ENCODE measurements at regions not wholly inside any gene's neighbourhood (a gene's known extent, or its start where the extent isn't known, plus 50 kb on each side); places are given as distances from the start of the nearest gene placed in this dataset.
"Not testable (repeated sequence)": the region's sequence is repeated elsewhere in the genome, so short reads cannot be mapped to it uniquely, and the experiment has no call there.

- 90% methylated on average over 4 of the region's 14 CpGs for WGBS (ENCODE audit: insufficient coverage)
Observed at GRCh38 chr17:68674029-68674925, 73.1 kb upstream of the FAM20A start.

GRCh38 chr17:68670967-68671693 is 70.0 kb upstream of the FAM20A start:
- no peaks in the 10 kb centered on the region for H3K27me3 ChIP-seq (ENCODE audit: control insufficient read depth, insufficient read depth, low read length)
- peak in 2 of 6 donors; percentile 17 to 89 for DNase-seq (ENCODE audit: low read depth in 4 of 6, low spot score in 6 of 6)
- H3K9me3 ChIP-seq (ENCODE audit: control insufficient read depth, insufficient read depth, low read length) = no peaks in the 10 kb centered on the region
- H3K36me3 ChIP-seq (ENCODE audit: control insufficient read depth, insufficient read depth, low read length) = no peaks in the 10 kb centered on the region
- H3K4me3 ChIP-seq (ENCODE audit: low read depth, low read length) = no peak overlapping the region
- no peaks in the 10 kb centered on the region for H3K4me1 ChIP-seq (ENCODE audit: control insufficient read depth, insufficient read depth, low read length)
- H3K27ac ChIP-seq (ENCODE audit: low read depth, low read length) = no peak overlapping the region
- 80% methylated on average over 3 of the region's 7 CpGs for WGBS (ENCODE audit: insufficient coverage)

More at GRCh38 chr17:68674029-68674925, 73.1 kb upstream of the FAM20A start:
- no peak for DNase-seq (ENCODE audit: low read depth in 4 of 6, low spot score in 6 of 6)
- H3K27ac ChIP-seq (ENCODE audit: low read depth, low read length) = no peak overlapping the region
- no peaks in the 10 kb centered on the region for H3K4me1 ChIP-seq (ENCODE audit: control insufficient read depth, insufficient read depth, low read length)
- H3K27me3 ChIP-seq (ENCODE audit: control insufficient read depth, insufficient read depth, low read length) = no peaks in the 10 kb centered on the region
- no peaks in the 10 kb centered on the region for H3K9me3 ChIP-seq (ENCODE audit: control insufficient read depth, insufficient read depth, low read length)
- no peaks in the 10 kb centered on the region for H3K36me3 ChIP-seq (ENCODE audit: control insufficient read depth, insufficient read depth, low read length)
- no peak overlapping the region for H3K4me3 ChIP-seq (ENCODE audit: low read depth, low read length)

GRCh38 chr17:68666438-68666837 is 65.3 kb upstream of the FAM20A start:
- H3K9me3 ChIP-seq (ENCODE audit: control insufficient read depth, insufficient read depth, low read length); H3K27me3 ChIP-seq (ENCODE audit: control insufficient read depth, insufficient read depth, low read length); H3K36me3 ChIP-seq (ENCODE audit: control insufficient read depth, insufficient read depth, low read length); H3K4me1 ChIP-seq (ENCODE audit: control insufficient read depth, insufficient read depth, low read length); H3K27ac ChIP-seq (ENCODE audit: low read depth, low read length); H3K4me3 ChIP-seq (ENCODE audit: low read depth, low read length); DNase-seq (ENCODE audit: low read depth in 4 of 6, low spot score in 6 of 6): not testable (repeated sequence)
- 83% methylated on average over 1 of the region's 5 CpGs for WGBS (ENCODE audit: insufficient coverage)

- no peaks in the 10 kb centered on the region for H3K27me3 ChIP-seq (ENCODE audit: control insufficient read depth, insufficient read depth, low read length)
- no peak overlapping the region for H3K27ac ChIP-seq (ENCODE audit: low read depth, low read length)
- DNase-seq (ENCODE audit: low read depth in 4 of 6, low spot score in 6 of 6) = no peak
- no peaks in the 10 kb centered on the region for H3K9me3 ChIP-seq (ENCODE audit: control insufficient read depth, insufficient read depth, low read length)
- H3K4me3 ChIP-seq (ENCODE audit: low read depth, low read length) = no peak overlapping the region
- H3K36me3 ChIP-seq (ENCODE audit: control insufficient read depth, insufficient read depth, low read length) = no peaks in the 10 kb centered on the region
- WGBS (ENCODE audit: insufficient coverage) = no CpG with 5 or more reads among the region's 1 CpG
- H3K4me1 ChIP-seq (ENCODE audit: control insufficient read depth, insufficient read depth, low read length) = no peaks in the 10 kb centered on the region
Observed at GRCh38 chr17:68665373-68665772, 64.2 kb upstream of the FAM20A start.

GRCh38 chr17:68662479-68662878 is 61.3 kb upstream of the FAM20A start:
- H3K4me1 ChIP-seq (ENCODE audit: control insufficient read depth, insufficient read depth, low read length) = no peaks in the 10 kb centered on the region
- no peaks in the 10 kb centered on the region for H3K27me3 ChIP-seq (ENCODE audit: control insufficient read depth, insufficient read depth, low read length)
- peak in 1 of 6 donors; percentile 52 for DNase-seq (ENCODE audit: low read depth in 4 of 6, low spot score in 6 of 6)
- H3K36me3 ChIP-seq (ENCODE audit: control insufficient read depth, insufficient read depth, low read length) = no peaks in the 10 kb centered on the region
- no peak overlapping the region for H3K4me3 ChIP-seq (ENCODE audit: low read depth, low read length)
- no peak overlapping the region for H3K27ac ChIP-seq (ENCODE audit: low read depth, low read length)
- WGBS (ENCODE audit: insufficient coverage) = 100% methylated on average over 1 of the region's 2 CpGs
- no peaks in the 10 kb centered on the region for H3K9me3 ChIP-seq (ENCODE audit: control insufficient read depth, insufficient read depth, low read length)

GRCh38 chr17:68662037-68662432 is 60.9 kb upstream of the FAM20A start:
- WGBS (ENCODE audit: insufficient coverage) = 60% methylated on average over 1 of the region's 4 CpGs
- H3K9me3 ChIP-seq (ENCODE audit: control insufficient read depth, insufficient read depth, low read length) = no peaks in the 10 kb centered on the region
- H3K4me1 ChIP-seq (ENCODE audit: control insufficient read depth, insufficient read depth, low read length) = no peaks in the 10 kb centered on the region
- no peak overlapping the region for H3K4me3 ChIP-seq (ENCODE audit: low read depth, low read length)
- H3K27ac ChIP-seq (ENCODE audit: low read depth, low read length) = no peak overlapping the region
- no peaks in the 10 kb centered on the region for H3K27me3 ChIP-seq (ENCODE audit: control insufficient read depth, insufficient read depth, low read length)
- no peaks in the 10 kb centered on the region for H3K36me3 ChIP-seq (ENCODE audit: control insufficient read depth, insufficient read depth, low read length)
- no peak for DNase-seq (ENCODE audit: low read depth in 4 of 6, low spot score in 6 of 6)

- no peaks in the 10 kb centered on the region for H3K27me3 ChIP-seq (ENCODE audit: control insufficient read depth, insufficient read depth, low read length)
- 40% methylated on average over 1 of the region's 3 CpGs for WGBS (ENCODE audit: insufficient coverage)
- H3K4me1 ChIP-seq (ENCODE audit: control insufficient read depth, insufficient read depth, low read length) = no peaks in the 10 kb centered on the region
- no peak overlapping the region for H3K27ac ChIP-seq (ENCODE audit: low read depth, low read length)
- no peaks in the 10 kb centered on the region for H3K9me3 ChIP-seq (ENCODE audit: control insufficient read depth, insufficient read depth, low read length)
- DNase-seq (ENCODE audit: low read depth in 4 of 6, low spot score in 6 of 6) = no peak
- H3K36me3 ChIP-seq (ENCODE audit: control insufficient read depth, insufficient read depth, low read length) = no peaks in the 10 kb centered on the region
- H3K4me3 ChIP-seq (ENCODE audit: low read depth, low read length) = no peak overlapping the region
Observed at GRCh38 chr17:68661265-68662036, 60.3 kb upstream of the FAM20A start.

- H3K27me3 ChIP-seq (ENCODE audit: control insufficient read depth, insufficient read depth, low read length) = no peaks in the 10 kb centered on the region
- no peaks in the 10 kb centered on the region for H3K4me1 ChIP-seq (ENCODE audit: control insufficient read depth, insufficient read depth, low read length)
- H3K4me3 ChIP-seq (ENCODE audit: low read depth, low read length) = no peak overlapping the region
- H3K9me3 ChIP-seq (ENCODE audit: control insufficient read depth, insufficient read depth, low read length) = no peaks in the 10 kb centered on the region
- H3K36me3 ChIP-seq (ENCODE audit: control insufficient read depth, insufficient read depth, low read length) = no peaks in the 10 kb centered on the region
- DNase-seq (ENCODE audit: low read depth in 4 of 6, low spot score in 6 of 6) = no peak
- no peak overlapping the region for H3K27ac ChIP-seq (ENCODE audit: low read depth, low read length)
- 100% methylated on average over 2 of the region's 3 CpGs for WGBS (ENCODE audit: insufficient coverage)
Observed at GRCh38 chr17:68660302-68660701, 59.1 kb upstream of the FAM20A start.

- 100% methylated on average over 3 of the region's 7 CpGs for whole genome bisulfite sequencing (ENCODE audit: insufficient coverage)
- no peak for DNase-seq (ENCODE audit: low read depth in 4 of 6, low spot score in 6 of 6)
- no peaks in the 10 kb centered on the region for H3K9me3 ChIP-seq (ENCODE audit: control insufficient read depth, insufficient read depth, low read length)
- no peak overlapping the region for H3K4me3 ChIP-seq (ENCODE audit: low read depth, low read length)
- no peaks in the 10 kb centered on the region for H3K27me3 ChIP-seq (ENCODE audit: control insufficient read depth, insufficient read depth, low read length)
- no peaks in the 10 kb centered on the region for H3K36me3 ChIP-seq (ENCODE audit: control insufficient read depth, insufficient read depth, low read length)
- no peak overlapping the region for H3K27ac ChIP-seq (ENCODE audit: low read depth, low read length)
- no peaks in the 10 kb centered on the region for H3K4me1 ChIP-seq (ENCODE audit: control insufficient read depth, insufficient read depth, low read length)
Observed at GRCh38 chr17:68658999-68659780, 58.0 kb upstream of the FAM20A start.

Measured in spinal cord (tissue), 9 donors.